H4 (cell line): ENCODE measurements at regions not wholly inside any gene's neighbourhood (a gene's known extent, or its start where the extent isn't known, plus 50 kb on each side); places are given as distances from the start of the nearest gene placed in this dataset.

Experiments
- DNase-seq: peaks from one replicate; pipeline ENCODE4 v3.0.0-alpha.2; 2015; ENCODE audit warnings: low spot score

- DNase-seq: no peak
Observed at GRCh38 chr7:19853261-19853832, 79.9 kb upstream of the TMEM196 start.

GRCh38 chr7:19852192-19852591, 78.8 kb upstream of the TMEM196 start:
- no peak for DNase-seq

GRCh38 chr7:19851504-19851903, 78.1 kb upstream of the TMEM196 start:
- no peak for DNase-seq

- DNase-seq: no peak
Observed at GRCh38 chr7:19834566-19834965, 61.1 kb upstream of the TMEM196 start.

GRCh38 chr7:19830604-19831003, 57.2 kb upstream of the TMEM196 start:
- no peak for DNase-seq
